WTC11 (cell line): ENCODE measurements at regions not wholly inside any gene's neighbourhood (a gene's known extent, or its start where the extent isn't known, plus 50 kb on each side); places are given as distances from the start of the nearest gene placed in this dataset.

ENCODE experiments used
- ATAC-seq: fragments of 200-7000 bp; cut with Tn5 transposase; 2 replicates; pipeline ENCODE4 v1.10.0; 2021; ENCODE audit warnings: mild to moderate bottlenecking, moderate library complexity
- CTCF ChIA-PET: fragments of 300-600 bp; sonication (Branson Sonifier 250); formaldehyde crosslinking; loops from one replicate; lab custom pipeline; 2021; ENCODE audit warnings: antibody characterized with exemption; lab: Charles Lee
- POLR2A ChIA-PET: fragments of 350-600 bp; sonication (Branson Sonifier 250); formaldehyde crosslinking; loops from one replicate; lab custom pipeline; 2021; ENCODE audit warnings: antibody characterized with exemption; lab: Charles Lee
- DNase-seq: peaks from one replicate; pipeline ENCODE4 v3.0.0; 2021; ENCODE audit warnings: low spot score
- H3K27ac Mint-ChIP-seq: 2 replicates; pipeline ENCODE4 v1.8.0; 2021; ENCODE audit warnings: mixed read lengths
- H3K27me3 Mint-ChIP-seq: 2 replicates; pipeline ENCODE4 v1.8.0; 2021; ENCODE audit warnings: low read depth, mild to moderate bottlenecking, moderate library complexity, mixed read lengths
- H3K36me3 Mint-ChIP-seq: 2 replicates; pipeline ENCODE4 v1.8.0; 2021; ENCODE audit warnings: mixed read lengths
- H3K4me1 Mint-ChIP-seq: 2 replicates; pipeline ENCODE4 v1.8.0; 2022; ENCODE audit warnings: mixed read lengths
- H3K4me3 Mint-ChIP-seq: 2 replicates; pipeline ENCODE4 v1.8.0; 2021; ENCODE audit warnings: mild to moderate bottlenecking, moderate library complexity, mixed read lengths
- H3K9me3 Mint-ChIP-seq: 2 replicates; pipeline ENCODE4 v1.8.0; 2021; ENCODE audit warnings: mixed read lengths
- ELF4 ChIP-seq: sonication (generic); formaldehyde crosslinking; IDR thresholded peaks from 2 replicates; pipeline ENCODE4 v1.8.1; 2022; ENCODE audit warnings: low read depth, mild to moderate bottlenecking, moderate library complexity, missing genetic modification reagents
- EMX1 ChIP-seq: fragments of 250-450 bp; sonication (Bioruptor Pico); IDR thresholded peaks from 2 replicates; pipeline ENCODE4 v1.8.0; 2021; ENCODE audit warnings: mild to moderate bottlenecking
- FOXJ3 ChIP-seq: sonication (generic); formaldehyde crosslinking; IDR thresholded peaks from 2 replicates; pipeline ENCODE4 v1.9.0; 2021; ENCODE audit warnings: missing genetic modification reagents, mild to moderate bottlenecking, borderline replicate concordance
- FOXK1 ChIP-seq: sonication (generic); formaldehyde crosslinking; IDR thresholded peaks from 2 replicates; pipeline ENCODE4 v1.8.0; 2022; ENCODE audit warnings: mild to moderate bottlenecking, moderate library complexity, missing genetic modification reagents
- GTF2I ChIP-seq: fragments of 250-450 bp; sonication (Bioruptor Pico); conservative IDR thresholded peaks from 2 replicates; pipeline ENCODE4 v1.4.0; 2021; ENCODE audit warnings: mild to moderate bottlenecking
- HMGA2 ChIP-seq: fragments of 250-450 bp; sonication (Bioruptor Pico); IDR thresholded peaks from 2 replicates; pipeline ENCODE4 v1.4.0; 2021; ENCODE audit warnings: mild to moderate bottlenecking, moderate library complexity
- JUN ChIP-seq: sonication (generic); formaldehyde crosslinking; IDR thresholded peaks from 2 replicates; pipeline ENCODE4 v1.8.0; 2023; ENCODE audit warnings: mild to moderate bottlenecking, missing genetic modification reagents
- NFYB ChIP-seq: sonication (generic); formaldehyde crosslinking; conservative IDR thresholded peaks from 2 replicates; pipeline ENCODE4 v1.8.0; 2022; ENCODE audit warnings: low read depth, missing genetic modification reagents
- NR1H2 ChIP-seq: sonication (generic); formaldehyde crosslinking; IDR thresholded peaks from 2 replicates; pipeline ENCODE4 v1.9.0; 2021; ENCODE audit warnings: mild to moderate bottlenecking, moderate library complexity, missing genetic modification reagents
- NR2C2 ChIP-seq: sonication (generic); formaldehyde crosslinking; IDR thresholded peaks from 2 replicates; pipeline ENCODE4 v1.8.0; 2022; ENCODE audit warnings: mild to moderate bottlenecking, missing genetic modification reagents
- NR3C1 ChIP-seq: sonication (generic); formaldehyde crosslinking; conservative IDR thresholded peaks from 2 replicates; pipeline ENCODE4 v1.8.1; 2023; ENCODE audit warnings: low read depth, mild to moderate bottlenecking, missing genetic modification reagents
- PRRX2 ChIP-seq: fragments of 250-450 bp; sonication (Bioruptor Pico); IDR thresholded peaks from 2 replicates; pipeline ENCODE4 v1.8.0; 2021; ENCODE audit warnings: mild to moderate bottlenecking
- RORB ChIP-seq: fragments of 250-450 bp; sonication (Bioruptor Pico); IDR thresholded peaks from 2 replicates; pipeline ENCODE4 v1.9.0; 2021; ENCODE audit warnings: mild to moderate bottlenecking
- SMAD3 ChIP-seq: sonication (generic); formaldehyde crosslinking; IDR thresholded peaks from 2 replicates; pipeline ENCODE4 v1.8.0; 2022; ENCODE audit warnings: missing genetic modification reagents, mild to moderate bottlenecking, borderline replicate concordance
- ZNF396 ChIP-seq: fragments of 250-450 bp; sonication (Bioruptor Pico); IDR thresholded peaks from 2 replicates; pipeline ENCODE4 v1.8.0; 2021; ENCODE audit warnings: mild to moderate bottlenecking, moderate library complexity, borderline replicate concordance
- ZNF416 ChIP-seq: fragments of 250-450 bp; sonication (Bioruptor Pico); IDR thresholded peaks from 2 replicates; pipeline ENCODE4 v1.9.0; 2021; ENCODE audit warnings: mild to moderate bottlenecking, inconsistent platforms
- ZNF423 ChIP-seq: fragments of 250-450 bp; sonication (Bioruptor Pico); IDR thresholded peaks from 2 replicates; pipeline ENCODE4 v2.1.2; 2022; ENCODE audit warnings: mild to moderate bottlenecking, moderate library complexity
- TF ChIP-seq, protein P1 (sequence below): sonication (generic); formaldehyde crosslinking; IDR thresholded peaks from 2 replicates; pipeline ENCODE4 v1.8.0; 2022; ENCODE audit warnings: mild to moderate bottlenecking, missing genetic modification reagents
- TF ChIP-seq, protein P2 (sequence below): sonication (generic); formaldehyde crosslinking; IDR thresholded peaks from 2 replicates; pipeline ENCODE4 v1.8.0; 2022; ENCODE audit warnings: missing genetic modification reagents
- TF ChIP-seq, protein P3 (sequence below): sonication (generic); formaldehyde crosslinking; IDR thresholded peaks from 2 replicates; pipeline ENCODE4 v1.8.0; 2022; ENCODE audit warnings: mild to moderate bottlenecking, missing genetic modification reagents
- TF ChIP-seq, protein P4 (sequence below): sonication (generic); formaldehyde crosslinking; IDR thresholded peaks from 2 replicates; pipeline ENCODE4 v1.8.1; 2022; ENCODE audit warnings: mild to moderate bottlenecking, missing genetic modification reagents, moderate library complexity, borderline replicate concordance

DNA sequence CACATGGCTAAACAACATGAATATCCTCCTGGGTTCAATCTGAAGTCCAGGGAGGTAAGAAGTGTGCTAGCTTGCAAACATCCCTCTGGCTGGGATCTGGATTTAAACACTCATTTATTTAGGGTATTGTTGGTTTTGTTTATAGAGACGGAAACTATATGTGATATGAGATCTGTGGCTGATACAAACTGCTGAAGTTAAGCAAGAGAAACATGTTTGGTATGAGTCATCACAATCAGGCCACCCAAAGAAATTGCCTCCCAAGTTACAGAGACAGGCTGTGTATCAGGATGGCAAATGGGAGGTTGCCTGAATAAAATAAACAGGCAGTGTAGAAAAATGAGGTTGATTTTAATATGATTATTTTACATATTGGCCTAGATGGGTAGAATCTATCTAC is 562.1 kb downstream of the IGSF11 start:
- POLR2A ChIA-PET: no interaction called here
- Mint-ChIP-seq H3K27me3 (no peaks in the 10 kb centered on the region), H3K27ac (no peak overlapping the region), H3K4me1 (peaks cover 4% of the 10 kb centered on the region; the same call in 1 of the 2 replicates), H3K9me3 (peaks cover 9% of the 10 kb centered on the region), H3K36me3 (no peaks in the 10 kb centered on the region), H3K4me3 (no peak overlapping the region)
- no peak for DNase-seq
- TF ChIP-seq, protein P1, sequence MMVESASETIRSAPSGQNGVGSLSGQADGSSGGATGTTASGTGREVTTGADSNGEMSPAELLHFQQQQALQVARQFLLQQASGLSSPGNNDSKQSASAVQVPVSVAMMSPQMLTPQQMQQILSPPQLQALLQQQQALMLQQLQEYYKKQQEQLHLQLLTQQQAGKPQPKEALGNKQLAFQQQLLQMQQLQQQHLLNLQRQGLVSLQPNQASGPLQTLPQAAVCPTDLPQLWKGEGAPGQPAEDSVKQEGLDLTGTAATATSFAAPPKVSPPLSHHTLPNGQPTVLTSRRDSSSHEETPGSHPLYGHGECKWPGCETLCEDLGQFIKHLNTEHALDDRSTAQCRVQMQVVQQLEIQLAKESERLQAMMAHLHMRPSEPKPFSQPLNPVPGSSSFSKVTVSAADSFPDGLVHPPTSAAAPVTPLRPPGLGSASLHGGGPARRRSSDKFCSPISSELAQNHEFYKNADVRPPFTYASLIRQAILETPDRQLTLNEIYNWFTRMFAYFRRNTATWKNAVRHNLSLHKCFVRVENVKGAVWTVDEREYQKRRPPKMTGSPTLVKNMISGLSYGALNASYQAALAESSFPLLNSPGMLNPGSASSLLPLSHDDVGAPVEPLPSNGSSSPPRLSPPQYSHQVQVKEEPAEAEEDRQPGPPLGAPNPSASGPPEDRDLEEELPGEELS (CRISPR knock-in tag): no peak
- TF ChIP-seq ZNF416 (CRISPR knock-in tag) (no peak), ZNF423 (CRISPR knock-in tag) (no peak), PRRX2 (no peak), NFYB (CRISPR knock-in tag) (no peak), SMAD3 (no peak), NR2C2 (no peak), FOXK1 (CRISPR knock-in tag) (no peak)
- CTCF ChIA-PET: no interaction called here
- no peak for ATAC-seq

DNA sequence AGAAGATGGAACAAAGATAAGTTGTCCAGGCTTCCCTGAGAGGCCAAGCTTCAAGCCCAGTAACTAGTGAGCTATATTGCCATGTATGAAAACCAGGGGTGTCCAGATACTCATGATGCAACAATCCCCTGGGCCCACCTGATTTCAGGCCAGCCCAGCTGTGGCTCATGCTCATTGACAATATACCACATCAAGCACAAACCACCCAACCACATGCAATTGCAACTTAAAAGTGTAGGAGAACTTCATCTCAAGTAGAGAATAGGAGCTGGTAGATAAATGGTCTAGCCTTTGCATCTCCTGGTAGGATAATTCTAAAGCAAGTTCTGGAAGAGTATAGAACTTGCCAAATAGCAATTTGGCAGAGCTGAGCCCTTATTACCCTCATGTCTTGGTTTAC is 561.3 kb downstream of the IGSF11 start:
- Mint-ChIP-seq H3K4me3 (no peak overlapping the region), H3K27me3 (peaks cover 3% of the 10 kb centered on the region; the same call in 1 of the 2 replicates), H3K36me3 (no peaks in the 10 kb centered on the region), H3K9me3 (peaks cover 5% of the 10 kb centered on the region; the same call in 1 of the 2 replicates), H3K4me1 (peaks cover 10% of the 10 kb centered on the region), H3K27ac (no peak overlapping the region)
- CTCF ChIA-PET: no interaction called here
- POLR2A ChIA-PET: no interaction called here
- ATAC-seq (no peak), DNase-seq (no peak)
- TF ChIP-seq JUN (CRISPR knock-in tag) (no peak), NR3C1 (no peak), EMX1 (CRISPR knock-in tag) (no peak), RORB (no peak), NR1H2 (CRISPR knock-in tag) (no peak)
- TF ChIP-seq, protein P2, sequence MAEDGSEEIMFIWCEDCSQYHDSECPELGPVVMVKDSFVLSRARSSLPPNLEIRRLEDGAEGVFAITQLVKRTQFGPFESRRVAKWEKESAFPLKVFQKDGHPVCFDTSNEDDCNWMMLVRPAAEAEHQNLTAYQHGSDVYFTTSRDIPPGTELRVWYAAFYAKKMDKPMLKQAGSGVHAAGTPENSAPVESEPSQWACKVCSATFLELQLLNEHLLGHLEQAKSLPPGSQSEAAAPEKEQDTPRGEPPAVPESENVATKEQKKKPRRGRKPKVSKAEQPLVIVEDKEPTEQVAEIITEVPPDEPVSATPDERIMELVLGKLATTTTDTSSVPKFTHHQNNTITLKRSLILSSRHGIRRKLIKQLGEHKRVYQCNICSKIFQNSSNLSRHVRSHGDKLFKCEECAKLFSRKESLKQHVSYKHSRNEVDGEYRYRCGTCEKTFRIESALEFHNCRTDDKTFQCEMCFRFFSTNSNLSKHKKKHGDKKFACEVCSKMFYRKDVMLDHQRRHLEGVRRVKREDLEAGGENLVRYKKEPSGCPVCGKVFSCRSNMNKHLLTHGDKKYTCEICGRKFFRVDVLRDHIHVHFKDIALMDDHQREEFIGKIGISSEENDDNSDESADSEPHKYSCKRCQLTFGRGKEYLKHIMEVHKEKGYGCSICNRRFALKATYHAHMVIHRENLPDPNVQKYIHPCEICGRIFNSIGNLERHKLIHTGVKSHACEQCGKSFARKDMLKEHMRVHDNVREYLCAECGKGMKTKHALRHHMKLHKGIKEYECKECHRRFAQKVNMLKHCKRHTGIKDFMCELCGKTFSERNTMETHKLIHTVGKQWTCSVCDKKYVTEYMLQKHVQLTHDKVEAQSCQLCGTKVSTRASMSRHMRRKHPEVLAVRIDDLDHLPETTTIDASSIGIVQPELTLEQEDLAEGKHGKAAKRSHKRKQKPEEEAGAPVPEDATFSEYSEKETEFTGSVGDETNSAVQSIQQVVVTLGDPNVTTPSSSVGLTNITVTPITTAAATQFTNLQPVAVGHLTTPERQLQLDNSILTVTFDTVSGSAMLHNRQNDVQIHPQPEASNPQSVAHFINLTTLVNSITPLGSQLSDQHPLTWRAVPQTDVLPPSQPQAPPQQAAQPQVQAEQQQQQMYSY: no peak
- TF ChIP-seq, protein P3, sequence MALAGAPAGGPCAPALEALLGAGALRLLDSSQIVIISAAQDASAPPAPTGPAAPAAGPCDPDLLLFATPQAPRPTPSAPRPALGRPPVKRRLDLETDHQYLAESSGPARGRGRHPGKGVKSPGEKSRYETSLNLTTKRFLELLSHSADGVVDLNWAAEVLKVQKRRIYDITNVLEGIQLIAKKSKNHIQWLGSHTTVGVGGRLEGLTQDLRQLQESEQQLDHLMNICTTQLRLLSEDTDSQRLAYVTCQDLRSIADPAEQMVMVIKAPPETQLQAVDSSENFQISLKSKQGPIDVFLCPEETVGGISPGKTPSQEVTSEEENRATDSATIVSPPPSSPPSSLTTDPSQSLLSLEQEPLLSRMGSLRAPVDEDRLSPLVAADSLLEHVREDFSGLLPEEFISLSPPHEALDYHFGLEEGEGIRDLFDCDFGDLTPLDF (CRISPR knock-in tag): no peak

DNA sequence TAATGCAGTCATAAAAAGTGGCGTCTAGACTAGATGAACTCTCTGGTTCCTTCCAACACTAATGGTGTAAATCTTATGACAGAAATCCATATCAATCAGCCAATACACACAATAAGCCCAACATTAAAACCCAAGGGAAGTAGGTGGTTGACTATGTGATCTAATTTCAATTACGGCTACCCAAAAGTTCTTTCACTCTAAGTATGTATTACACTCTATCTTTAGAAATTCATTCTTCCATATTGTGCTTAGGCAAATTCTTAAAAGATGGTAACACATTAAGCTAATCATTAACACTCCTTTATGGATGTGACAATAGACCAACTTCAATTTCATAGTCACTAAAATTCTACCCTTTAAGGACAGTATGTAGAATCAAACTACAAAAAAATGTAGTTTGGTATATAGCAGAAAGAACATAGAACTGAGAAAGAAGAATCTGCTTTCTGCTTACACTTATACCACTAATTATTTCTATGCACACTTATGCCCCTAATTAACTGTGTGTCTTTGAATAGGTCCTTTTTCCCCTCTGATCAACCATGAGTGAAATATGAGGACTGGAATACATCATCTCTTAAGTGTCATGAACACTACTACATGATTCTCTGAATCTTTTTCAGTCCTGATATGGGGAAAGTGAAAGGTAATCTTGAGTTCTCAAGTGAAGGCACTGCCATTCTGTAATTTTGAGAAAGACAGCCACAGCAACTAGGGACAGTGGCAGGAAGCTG is 557.6 kb downstream of the IGSF11 start:
- Mint-ChIP-seq H3K9me3 (peaks cover 5% of the 10 kb centered on the region; the same call in 1 of the 2 replicates), H3K27ac (no peak overlapping the region), H3K4me1 (peaks cover 46% of the 10 kb centered on the region), H3K36me3 (no peaks in the 10 kb centered on the region), H3K27me3 (peaks cover 3% of the 10 kb centered on the region; the same call in 1 of the 2 replicates), H3K4me3 (no peak overlapping the region)
- no peak for DNase-seq
- ChIA-PET POLR2A (no interaction called here), CTCF (no interaction called here)
- ATAC-seq: no peak
- no peak for TF ChIP-seq GTF2I (CRISPR knock-in tag)
- no peak for TF ChIP-seq FOXK1 (CRISPR knock-in tag)
- TF ChIP-seq, protein P3 (CRISPR knock-in tag): no peak
- no peak for TF ChIP-seq EMX1 (CRISPR knock-in tag)
- TF ChIP-seq RORB: no peak
- TF ChIP-seq ELF4 (CRISPR knock-in tag): no peak
- TF ChIP-seq HMGA2: no peak
- no peak for TF ChIP-seq FOXJ3
- no peak for TF ChIP-seq ZNF396 (CRISPR knock-in tag)
- no peak for TF ChIP-seq ZNF423 (CRISPR knock-in tag)
- TF ChIP-seq, protein P4, sequence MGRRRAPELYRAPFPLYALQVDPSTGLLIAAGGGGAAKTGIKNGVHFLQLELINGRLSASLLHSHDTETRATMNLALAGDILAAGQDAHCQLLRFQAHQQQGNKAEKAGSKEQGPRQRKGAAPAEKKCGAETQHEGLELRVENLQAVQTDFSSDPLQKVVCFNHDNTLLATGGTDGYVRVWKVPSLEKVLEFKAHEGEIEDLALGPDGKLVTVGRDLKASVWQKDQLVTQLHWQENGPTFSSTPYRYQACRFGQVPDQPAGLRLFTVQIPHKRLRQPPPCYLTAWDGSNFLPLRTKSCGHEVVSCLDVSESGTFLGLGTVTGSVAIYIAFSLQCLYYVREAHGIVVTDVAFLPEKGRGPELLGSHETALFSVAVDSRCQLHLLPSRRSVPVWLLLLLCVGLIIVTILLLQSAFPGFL (CRISPR knock-in tag): no peak
